MM.1S (cell line): ENCODE measurements at regions not wholly inside any gene's neighbourhood (a gene's known extent, or its start where the extent isn't known, plus 50 kb on each side); places are given as distances from the start of the nearest gene placed in this dataset.
"Not testable (repeated sequence)": the region's sequence is repeated elsewhere in the genome, so short reads cannot be mapped to it uniquely, and the experiment has no call there.

Experiments used
- DNase-seq: peaks from one replicate; pipeline ENCODE4 v3.0.0-alpha.2; 2015
- H2AFZ ChIP-seq: fragments of 300-600 bp; sonication (generic); 2 replicates; pipeline ENCODE4 v1.6.0; 2016; ENCODE audit warnings: antibody characterized with exemption, low read length
- H3F3A ChIP-seq: fragments of 300-600 bp; sonication (generic); 2 replicates; pipeline ENCODE4 v1.6.1; 2016; ENCODE audit warnings: mild to moderate bottlenecking, antibody characterized with exemption, low read length, moderate library complexity, mixed read lengths; ENCODE audit not compliant: insufficient read depth
- H3K27ac ChIP-seq: fragments of 300-600 bp; sonication (generic); 2 replicates; pipeline ENCODE4 v1.5.1; 2016; ENCODE audit warnings: mild to moderate bottlenecking, low read length
- H3K27me3 ChIP-seq: fragments of 300-600 bp; sonication (generic); replicated peaks from 2 replicates; pipeline ENCODE4 v1.6.0; 2016; ENCODE audit warnings: low read length; ENCODE audit not compliant: insufficient read depth
- H3K36me3 ChIP-seq: fragments of 300-600 bp; sonication (generic); replicated peaks from 2 replicates; pipeline ENCODE4 v1.6.1; 2016; ENCODE audit warnings: mild to moderate bottlenecking, low read length, mixed read lengths; ENCODE audit not compliant: insufficient read depth
- H3K4me1 ChIP-seq: fragments of 300-600 bp; sonication (generic); 2 replicates; pipeline ENCODE4 v1.6.1; 2016; ENCODE audit warnings: low read length, mixed read lengths
- H3K4me2 ChIP-seq: fragments of 300-600 bp; sonication (generic); 2 replicates; pipeline ENCODE4 v1.6.0; 2016; ENCODE audit warnings: low read depth, low read length
- H3K4me3 ChIP-seq: fragments of 300-600 bp; sonication (generic); 2 replicates; pipeline ENCODE4 v1.5.1; 2016; ENCODE audit warnings: low read length, mixed read lengths
- H3K79me2 ChIP-seq: fragments of 300-600 bp; sonication (generic); 2 replicates; pipeline ENCODE4 v1.6.1; 2016; ENCODE audit warnings: mixed run types, low read length, mixed read lengths
- H3K9ac ChIP-seq: fragments of 300-600 bp; sonication (generic); 2 replicates; pipeline ENCODE4 v1.6.1; 2016; ENCODE audit warnings: low read length, mixed read lengths
- H3K9me2 ChIP-seq: fragments of 300-600 bp; sonication (generic); replicated peaks from 2 replicates; pipeline ENCODE4 v1.6.1; 2016; ENCODE audit warnings: mild to moderate bottlenecking, low read length, mixed read lengths; ENCODE audit not compliant: insufficient read depth
- H3K9me3 ChIP-seq: fragments of 300-600 bp; sonication (generic); replicated peaks from 2 replicates; pipeline ENCODE4 v1.6.1; 2016; ENCODE audit warnings: mild to moderate bottlenecking, low read length, mixed read lengths; ENCODE audit not compliant: insufficient read depth
- H4K20me1 ChIP-seq: fragments of 300-600 bp; sonication (generic); 2 replicates; pipeline ENCODE4 v1.6.1; 2016; ENCODE audit warnings: mild to moderate bottlenecking, low read length, moderate library complexity, mixed read lengths; ENCODE audit not compliant: insufficient read depth
- CTCF ChIP-seq: fragments of 300-600 bp; sonication (generic); IDR thresholded peaks from 2 replicates; pipeline ENCODE4 v1.5.1; 2016; ENCODE audit warnings: antibody characterized with exemption, low read length, mixed read lengths
- EZH2 ChIP-seq: fragments of 300-600 bp; sonication (generic); optimal IDR thresholded peaks from 2 replicates; pipeline ENCODE3; 2017; ENCODE audit warnings: low read depth, mild to moderate bottlenecking, antibody characterized with exemption, low read length, mixed read lengths
- EZH2phosphoT487 ChIP-seq: fragments of 300-600 bp; sonication (generic); IDR thresholded peaks from 2 replicates; pipeline ENCODE4 v1.6.1; 2018; ENCODE audit warnings: antibody characterized with exemption, low read length

GRCh38 chr9:135305546-135306180 is 173.9 kb upstream of the PPP1R26 start:
- TF ChIP-seq CTCF (no peak), EZH2phosphoT487 (no peak)

GRCh38 chr9:135306699-135307098 is 172.9 kb upstream of the PPP1R26 start:
- Histone ChIP-seq H3K36me3 (no peaks in the 10 kb centered on the region), H2AFZ (no peak overlapping the region), H3F3A (no peaks in the 10 kb centered on the region), H3K9me2 (no peaks in the 10 kb centered on the region), H3K4me2 (no peak overlapping the region), H4K20me1 (no peaks in the 10 kb centered on the region), H3K9ac (no peak overlapping the region), H3K4me3 (no peak overlapping the region), H3K79me2 (no peaks in the 10 kb centered on the region), H3K9me3 (no peaks in the 10 kb centered on the region), H3K4me1 (no peaks in the 10 kb centered on the region), H3K27me3 (peaks cover 84% of the 10 kb centered on the region), H3K27ac (no peak overlapping the region)
- DNase-seq, result no peak
- TF ChIP-seq EZH2 (no peak), CTCF (no peak), EZH2phosphoT487 (no peak)

More at GRCh38 chr9:135305546-135306180, 173.9 kb upstream of the PPP1R26 start:
- H3K9ac ChIP-seq, result no peak overlapping the region
- H3K4me1 ChIP-seq, result no peaks in the 10 kb centered on the region
- no peaks in the 10 kb centered on the region for H3K9me2 ChIP-seq
- H3K27me3 ChIP-seq, result peaks cover 84% of the 10 kb centered on the region
- no peak overlapping the region for H3K27ac ChIP-seq
- no peaks in the 10 kb centered on the region for H3K9me3 ChIP-seq
- no peaks in the 10 kb centered on the region for H3K36me3 ChIP-seq
- no peak overlapping the region for H3K4me2 ChIP-seq
- no peaks in the 10 kb centered on the region for H3K79me2 ChIP-seq
- no peak for DNase-seq
- H3K4me3 ChIP-seq, result no peak overlapping the region
- H3F3A ChIP-seq, result no peaks in the 10 kb centered on the region
- no peaks in the 10 kb centered on the region for H4K20me1 ChIP-seq
- H2AFZ ChIP-seq, result no peak overlapping the region

- Histone ChIP-seq H3K9me3 (no peaks in the 10 kb centered on the region), H3K27me3 (peaks cover 84% of the 10 kb centered on the region), H3K9ac (no peak overlapping the region), H3F3A (no peaks in the 10 kb centered on the region), H3K9me2 (no peaks in the 10 kb centered on the region), H3K27ac (no peak overlapping the region), H3K4me2 (no peak overlapping the region), H3K79me2 (no peaks in the 10 kb centered on the region), H3K4me1 (no peaks in the 10 kb centered on the region), H4K20me1 (no peaks in the 10 kb centered on the region), H2AFZ (no peak overlapping the region), H3K4me3 (no peak overlapping the region), H3K36me3 (no peaks in the 10 kb centered on the region)
- no peak for DNase-seq
- no peak for TF ChIP-seq EZH2
- no peak for TF ChIP-seq CTCF
- TF ChIP-seq EZH2phosphoT487, result no peak
Measured at GRCh38 chr9:135307300-135307699, 172.3 kb upstream of the PPP1R26 start.

GRCh38 chr9:135307919-135308318 is 171.7 kb upstream of the PPP1R26 start:
- not testable (repeated sequence) for H2AFZ ChIP-seq, H3K79me2 ChIP-seq, H3K9ac ChIP-seq, H3K9me2 ChIP-seq, H3K36me3 ChIP-seq, H3K4me3 ChIP-seq, H3K9me3 ChIP-seq, H4K20me1 ChIP-seq, H3F3A ChIP-seq, DNase-seq, H3K4me2 ChIP-seq, H3K27ac ChIP-seq, H3K4me1 ChIP-seq
- H3K27me3 ChIP-seq, result peaks cover 84% of the 10 kb centered on the region
